ENCODE measurements at regions not wholly inside any gene's neighbourhood (a gene's known extent, or its start where the extent isn't known, plus 50 kb on each side); places are given as distances from the start of the nearest gene placed in this dataset.

DNA sequence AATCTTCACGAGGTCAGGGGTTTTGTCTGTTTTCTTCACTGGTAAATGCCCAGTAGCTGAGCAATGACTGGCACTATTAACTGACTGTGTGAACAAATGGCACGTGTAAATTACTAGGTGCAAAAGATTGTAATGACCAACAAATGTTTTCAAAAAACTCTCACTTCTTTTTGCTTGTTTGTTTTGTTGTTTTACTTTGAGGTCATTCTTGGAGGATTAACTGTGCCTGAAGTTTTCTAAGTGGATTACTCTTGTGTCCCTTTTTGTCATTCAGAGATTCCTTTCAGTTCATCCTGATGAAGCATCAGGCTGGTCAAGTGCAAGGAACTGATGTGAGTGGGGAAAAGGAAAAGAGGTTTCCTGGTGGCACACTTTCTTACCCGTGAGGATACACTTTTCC is 74.4 kb upstream of the PPP1R3C start:
- TF ChIP-seq, protein P1, sequence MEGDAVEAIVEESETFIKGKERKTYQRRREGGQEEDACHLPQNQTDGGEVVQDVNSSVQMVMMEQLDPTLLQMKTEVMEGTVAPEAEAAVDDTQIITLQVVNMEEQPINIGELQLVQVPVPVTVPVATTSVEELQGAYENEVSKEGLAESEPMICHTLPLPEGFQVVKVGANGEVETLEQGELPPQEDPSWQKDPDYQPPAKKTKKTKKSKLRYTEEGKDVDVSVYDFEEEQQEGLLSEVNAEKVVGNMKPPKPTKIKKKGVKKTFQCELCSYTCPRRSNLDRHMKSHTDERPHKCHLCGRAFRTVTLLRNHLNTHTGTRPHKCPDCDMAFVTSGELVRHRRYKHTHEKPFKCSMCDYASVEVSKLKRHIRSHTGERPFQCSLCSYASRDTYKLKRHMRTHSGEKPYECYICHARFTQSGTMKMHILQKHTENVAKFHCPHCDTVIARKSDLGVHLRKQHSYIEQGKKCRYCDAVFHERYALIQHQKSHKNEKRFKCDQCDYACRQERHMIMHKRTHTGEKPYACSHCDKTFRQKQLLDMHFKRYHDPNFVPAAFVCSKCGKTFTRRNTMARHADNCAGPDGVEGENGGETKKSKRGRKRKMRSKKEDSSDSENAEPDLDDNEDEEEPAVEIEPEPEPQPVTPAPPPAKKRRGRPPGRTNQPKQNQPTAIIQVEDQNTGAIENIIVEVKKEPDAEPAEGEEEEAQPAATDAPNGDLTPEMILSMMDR (IDR thresholded peaks at IDR 0.05), result no peak
- TF ChIP-seq POLR2AphosphoS5 (IDR thresholded peaks at IDR 0.05; ENCODE audit: low read depth, low read length) (no peak), TCF7L2 (IDR thresholded peaks at IDR 0.05; ENCODE audit: low read depth, low read length) (no peak)

All from Panc1 (cell line).